ENCODE measurements at regions not wholly inside any gene's neighbourhood (a gene's known extent, or its start where the extent isn't known, plus 50 kb on each side); places are given as distances from the start of the nearest gene placed in this dataset.
"Not testable (repeated sequence)": the region's sequence is repeated elsewhere in the genome, so short reads cannot be mapped to it uniquely, and the experiment has no call there.

DNA sequence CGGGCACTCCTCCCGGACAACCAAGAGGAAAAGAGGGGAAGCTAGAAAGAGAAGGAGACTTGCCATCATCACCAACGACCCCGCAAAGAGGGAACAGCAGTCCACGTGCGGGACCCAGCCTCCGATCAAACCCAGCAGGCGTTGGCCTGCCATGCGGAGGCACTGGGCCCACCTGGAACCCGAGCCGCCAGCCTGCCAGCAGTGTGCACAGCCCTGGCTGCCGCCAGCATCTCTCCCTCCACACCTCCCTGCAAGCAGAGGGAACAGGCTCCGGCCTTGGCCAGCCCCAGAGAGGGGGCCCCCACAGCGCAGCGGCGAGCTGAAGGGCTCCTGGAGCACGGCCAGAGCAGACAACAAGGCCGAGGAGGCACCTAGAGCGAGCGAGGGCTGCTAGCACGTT, 1244.7 kb upstream of the B3GALT2 start:
- no peak for DNase-seq (ENCODE audit: low read depth in 2 of 2)

GRCh38 chr1:194420706-194421105, 1234.3 kb upstream of the B3GALT2 start:
- no peak for DNase-seq (ENCODE audit: low read depth in 2 of 2)

DNA sequence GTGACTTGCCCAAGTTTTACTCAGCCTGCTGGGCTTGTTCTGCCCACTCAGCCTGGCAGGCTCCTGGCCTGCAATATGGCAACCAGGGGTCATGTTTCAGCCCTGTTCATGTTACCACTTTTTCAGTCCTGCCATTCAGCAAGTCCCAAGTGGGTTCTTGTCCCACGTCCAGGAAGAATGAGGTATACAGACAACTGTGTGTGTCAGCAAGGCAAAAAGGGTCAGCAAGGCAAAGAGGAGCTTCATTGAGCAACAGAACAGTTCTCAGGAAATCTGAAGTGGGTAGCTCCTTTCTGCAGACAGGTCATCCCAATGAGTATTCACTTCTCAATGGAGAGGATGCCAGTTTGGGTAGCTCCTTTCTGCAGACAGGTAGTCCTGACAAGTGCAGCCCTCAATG, 1233.3 kb upstream of the B3GALT2 start:
- DNase-seq (ENCODE audit: low read depth in 2 of 2): no peak

DNA sequence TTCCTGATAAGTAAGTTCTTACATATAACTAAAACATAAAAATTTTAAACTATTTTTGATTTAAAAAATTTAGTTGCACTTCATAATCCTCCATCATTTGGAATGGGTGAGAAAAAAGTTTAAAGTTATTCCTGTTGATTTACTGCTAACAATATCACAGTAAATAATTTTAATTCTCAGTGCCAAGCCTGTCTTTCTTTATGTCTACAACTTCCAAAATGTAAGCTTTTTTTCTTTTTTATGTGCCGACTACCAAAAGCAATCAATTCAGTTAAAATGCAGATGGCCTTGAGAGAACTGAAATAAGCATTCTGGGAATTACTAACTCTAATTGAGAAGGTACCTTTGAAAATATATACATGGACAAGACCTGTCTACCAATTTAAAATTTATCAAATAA, 1224.3 kb upstream of the B3GALT2 start:
- no peak for DNase-seq (ENCODE audit: low read depth in 2 of 2)

- DNase-seq (ENCODE audit: low read depth in 2 of 2): not testable (repeated sequence)
Measured at GRCh38 chr1:194407238-194407637, 1220.8 kb upstream of the B3GALT2 start.

DNA sequence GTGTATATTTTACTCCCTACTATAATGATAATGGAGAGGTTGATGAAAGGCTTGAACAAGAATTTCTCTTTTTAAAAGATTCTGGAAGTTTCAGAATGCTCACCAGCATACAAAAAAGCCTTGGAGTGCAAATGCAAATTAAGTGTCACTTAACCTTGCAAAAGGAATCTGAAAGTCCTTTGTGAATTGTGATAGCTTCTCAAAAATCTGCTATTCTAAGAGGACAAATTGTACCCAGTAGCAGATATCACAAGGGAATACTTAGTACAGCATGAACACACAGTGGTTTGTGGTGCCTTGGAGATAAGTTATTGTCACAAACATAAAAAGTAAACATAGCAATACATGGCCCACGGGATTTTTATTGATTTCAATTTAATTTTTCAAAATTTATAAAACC, 1208.3 kb upstream of the B3GALT2 start:
- no peak for DNase-seq (ENCODE audit: low read depth in 2 of 2)

DNA sequence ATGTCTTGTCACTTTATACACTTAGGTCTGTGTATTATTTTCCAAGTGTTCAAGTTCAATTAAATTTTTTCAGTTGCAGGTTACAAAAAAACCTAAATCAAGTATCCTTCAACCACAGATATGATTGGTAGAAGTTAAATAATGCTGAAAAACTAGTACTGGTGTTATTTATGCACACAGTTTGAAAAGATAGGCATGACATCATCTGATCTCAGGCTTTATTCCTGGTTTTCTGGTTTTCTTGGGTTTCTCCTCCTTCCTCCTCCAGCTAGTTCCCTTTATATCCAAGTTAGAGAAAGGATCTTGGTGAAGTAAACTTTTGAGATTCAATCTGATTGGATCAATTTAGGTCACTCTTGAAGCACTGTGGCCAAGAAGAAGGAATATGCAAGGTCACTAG, 1201.1 kb upstream of the B3GALT2 start:
- DNase-seq (ENCODE audit: low read depth in 2 of 2): no peak

DNA sequence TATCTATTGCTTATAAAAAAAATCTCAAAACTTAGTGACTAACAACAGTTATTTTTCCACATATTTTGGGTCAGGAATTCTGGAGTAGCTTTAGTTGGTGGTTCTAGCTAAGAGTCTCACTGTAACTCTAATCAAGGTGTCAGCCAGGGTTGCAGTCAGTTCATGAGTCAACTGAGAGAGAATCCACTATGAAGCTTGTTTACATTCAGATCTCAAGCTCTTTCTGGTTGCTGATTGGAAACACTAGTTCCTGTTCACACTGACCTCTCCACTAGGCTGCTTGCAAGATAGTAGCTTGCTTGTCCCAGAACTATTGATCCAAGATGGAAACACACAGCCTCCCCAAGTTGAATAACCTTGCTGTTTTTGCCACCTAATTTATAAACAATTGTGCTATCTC, 1192.1 kb upstream of the B3GALT2 start:
- no peak for DNase-seq (ENCODE audit: low read depth in 2 of 2)

- DNase-seq (ENCODE audit: low read depth in 2 of 2): no peak
Measured at GRCh38 chr1:194374649-194375048, 1188.2 kb upstream of the B3GALT2 start.

DNA sequence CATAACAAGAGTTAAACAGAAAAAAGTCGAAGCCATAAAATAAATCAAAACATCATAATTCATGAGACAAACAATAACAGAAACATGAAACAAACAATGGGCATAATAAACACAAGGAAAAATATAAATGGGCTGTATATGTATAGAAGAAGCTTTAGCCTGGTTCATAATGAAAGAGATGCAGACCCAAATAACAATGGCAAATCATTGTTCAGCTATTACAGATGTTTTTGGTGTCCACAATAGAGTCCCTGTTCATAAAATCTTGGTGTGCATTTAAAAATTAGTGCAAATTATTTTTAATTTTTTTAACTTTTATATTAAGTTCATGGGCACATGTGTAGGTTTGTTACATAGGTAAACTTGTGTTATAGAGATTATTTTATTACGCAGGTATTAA, 1185.9 kb upstream of the B3GALT2 start:
- no peak for DNase-seq (ENCODE audit: low read depth in 2 of 2)

GRCh38 chr1:194369622-194370021, 1183.2 kb upstream of the B3GALT2 start:
- no peak for DNase-seq (ENCODE audit: low read depth in 2 of 2)

DNA sequence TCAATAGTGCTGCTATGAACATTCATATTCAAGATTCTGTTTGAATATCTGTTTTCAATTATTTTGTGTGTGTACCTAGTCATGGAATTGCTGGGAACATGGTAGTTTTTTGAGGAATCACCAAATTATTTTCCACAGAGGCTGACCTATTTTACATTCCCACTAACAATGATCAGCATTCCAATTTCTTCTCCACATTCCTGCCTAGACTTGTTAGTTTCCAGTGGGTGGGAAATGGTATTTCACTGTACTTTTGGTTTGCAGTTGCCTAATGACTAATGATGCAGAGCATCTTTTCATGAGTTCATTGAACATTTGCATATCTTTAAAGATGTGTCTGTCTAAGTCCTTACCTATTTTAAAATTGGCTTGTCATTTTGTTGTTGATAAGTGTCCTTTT, 1182.6 kb upstream of the B3GALT2 start:
- no peak for DNase-seq (ENCODE audit: low read depth in 2 of 2)

- no peak for DNase-seq (ENCODE audit: low read depth in 2 of 2)
Measured at GRCh38 chr1:194367121-194367520, 1180.7 kb upstream of the B3GALT2 start.

- DNase-seq (ENCODE audit: low read depth in 2 of 2): no peak
Measured at GRCh38 chr1:194366705-194367104, 1180.3 kb upstream of the B3GALT2 start.

GRCh38 chr1:194362327-194362726, 1175.9 kb upstream of the B3GALT2 start:
- DNase-seq (ENCODE audit: low read depth in 2 of 2): no peak

DNA sequence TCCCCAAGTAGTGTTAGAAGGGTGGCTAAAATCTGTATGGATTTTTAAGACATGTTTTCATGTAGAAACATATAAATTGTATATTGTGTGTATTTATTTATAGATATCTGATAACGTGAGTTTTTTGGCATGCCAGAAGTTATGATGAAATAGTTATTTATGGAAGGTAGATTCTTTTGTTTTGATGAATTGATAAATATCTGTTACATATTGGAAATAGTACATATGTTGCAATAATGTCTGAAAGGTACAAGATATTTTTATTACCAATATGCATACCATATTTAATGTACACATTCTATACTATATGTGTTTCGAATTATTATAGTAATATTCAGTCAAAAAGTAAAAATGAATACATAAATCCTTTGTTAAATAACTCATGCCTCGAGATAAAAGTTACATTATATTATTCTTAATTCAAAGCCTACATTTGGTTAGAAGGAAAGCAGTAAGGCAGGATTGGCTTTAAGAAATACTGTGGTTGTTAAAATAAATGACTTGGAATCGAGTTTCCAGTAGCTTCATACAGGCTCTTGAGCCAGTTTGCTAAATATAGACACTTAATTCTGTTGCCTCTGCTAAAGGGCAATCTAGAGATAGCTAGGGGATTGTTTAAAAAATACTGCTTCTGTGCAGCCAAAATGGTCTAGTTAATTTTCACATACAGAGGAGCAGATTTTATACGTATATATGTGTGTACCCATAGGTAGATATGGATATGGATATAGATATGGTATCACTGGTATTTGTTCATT, 1175.1 kb upstream of the B3GALT2 start:
- no peak for DNase-seq (ENCODE audit: low read depth in 2 of 2)

DNA sequence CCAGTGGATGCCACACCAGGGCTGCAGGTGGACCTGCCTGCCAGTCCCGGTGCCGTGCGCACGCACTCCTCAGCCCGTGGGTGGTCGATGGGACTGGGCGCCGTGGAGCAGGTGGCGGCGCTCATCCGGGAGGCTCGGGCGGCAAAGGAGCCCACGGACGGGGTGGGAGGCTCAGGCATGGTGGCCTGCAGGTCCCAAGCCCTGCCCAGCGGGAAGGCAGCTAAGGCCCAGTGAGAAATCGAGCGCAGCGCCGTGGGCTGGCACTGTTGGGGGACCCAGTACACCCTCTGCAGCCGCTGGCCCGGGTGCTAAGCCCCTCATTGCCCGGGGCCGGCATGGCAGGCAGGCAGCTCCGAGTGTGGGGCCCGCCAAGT, 1171.8 kb upstream of the B3GALT2 start:
- no peak for DNase-seq (ENCODE audit: low read depth in 2 of 2)

GRCh38 chr1:194357573-194358207, 1171.3 kb upstream of the B3GALT2 start:
- not testable (repeated sequence) for DNase-seq (ENCODE audit: low read depth in 2 of 2)

- no peak for DNase-seq (ENCODE audit: low read depth in 2 of 2)
Measured at GRCh38 chr1:194355488-194356106, 1169.2 kb upstream of the B3GALT2 start.

- DNase-seq (ENCODE audit: low read depth in 2 of 2): no peak
Measured at GRCh38 chr1:194353121-194353520, 1166.7 kb upstream of the B3GALT2 start.

DNA sequence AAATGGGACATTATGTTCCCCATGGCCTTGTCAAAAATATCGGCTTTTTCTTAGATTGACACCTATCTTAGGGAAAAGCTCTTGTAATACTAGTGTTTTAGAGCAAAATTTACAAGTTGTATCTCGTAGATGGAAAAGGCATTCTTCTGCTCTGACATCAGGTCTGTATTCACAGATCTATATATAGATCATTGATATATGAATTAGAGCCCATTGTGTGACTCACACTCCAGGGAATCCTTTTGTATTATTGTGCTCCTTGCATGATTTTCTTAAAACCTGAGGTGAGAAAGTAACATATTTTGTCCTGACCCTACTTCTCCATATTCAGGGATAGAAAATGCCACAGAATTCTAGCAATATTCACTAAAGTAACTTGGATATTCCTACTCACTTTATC, 1160.8 kb upstream of the B3GALT2 start:
- DNase-seq (ENCODE audit: low read depth in 2 of 2): no peak

- no peak for DNase-seq (ENCODE audit: low read depth in 2 of 2)
Measured at GRCh38 chr1:194342484-194343262, 1156.3 kb upstream of the B3GALT2 start.
